Fibroblast of lung (primary cell): ENCODE measurements at regions not wholly inside any gene's neighbourhood (a gene's known extent, or its start where the extent isn't known, plus 50 kb on each side); places are given as distances from the start of the nearest gene placed in this dataset.

ENCODE experiments used
- DNase-seq, 2 donors: peaks; one replicate each; pipeline versions ENCODE4 v3.0.0 to v3.0.0-alpha.2; 2010; ENCODE audit warnings: low read depth in 2 of 2
- H2AFZ ChIP-seq: 2 replicates; pipeline ENCODE4 v1.5.1; 2012; ENCODE audit warnings: low read length, control low read depth, inconsistent platforms
- H3K27ac ChIP-seq: 2 replicates; pipeline ENCODE4 v1.5.1; 2011; ENCODE audit warnings: low read length, control low read depth; ENCODE audit not compliant: insufficient read depth
- H3K27me3 ChIP-seq: 2 replicates; pipeline ENCODE4 v1.5.1; 2011; ENCODE audit warnings: mild to moderate bottlenecking, low read length; ENCODE audit not compliant: control insufficient read depth, insufficient read depth
- H3K36me3 ChIP-seq: 2 replicates; pipeline ENCODE4 v1.5.1; 2011; ENCODE audit warnings: low read length; ENCODE audit not compliant: control insufficient read depth, insufficient read depth
- H3K4me1 ChIP-seq: 2 replicates; pipeline ENCODE4 v1.5.1; 2011; ENCODE audit warnings: low read length; ENCODE audit not compliant: control insufficient read depth, insufficient read depth; ENCODE audit errors: extremely low read depth
- H3K4me2 ChIP-seq: 2 replicates; pipeline ENCODE4 v1.5.1; 2011; ENCODE audit warnings: low read length, control low read depth; ENCODE audit not compliant: insufficient read depth; ENCODE audit errors: extremely low read depth
- H3K4me3 ChIP-seq, 4 experiments: fragments of 200-600 bp in 1 of 4; sonication (generic) in 1 of 4; replicated peaks in 1 of 4; 2 replicates each; pipeline ENCODE4 v1.5.1; 2011 to 2016; ENCODE audit warnings: low read length in 4 of 4, low read depth in 3 of 4, mild to moderate bottlenecking in 3 of 4, control low read depth in 2 of 4, inconsistent platforms in 1 of 4, mixed read lengths in 1 of 4; ENCODE audit not compliant: insufficient read depth in 1 of 4; ENCODE audit errors: control extremely low read depth in 1 of 4
- H3K79me2 ChIP-seq: 2 replicates; pipeline ENCODE4 v1.5.1; 2012; ENCODE audit warnings: mild to moderate bottlenecking, low read length, inconsistent platforms; ENCODE audit not compliant: control insufficient read depth, insufficient read depth
- H3K9ac ChIP-seq: 2 replicates; pipeline ENCODE4 v1.5.1; 2011; ENCODE audit warnings: mild to moderate bottlenecking, low read length, control low read depth; ENCODE audit not compliant: insufficient read depth
- H3K9me3 ChIP-seq: 2 replicates; pipeline ENCODE4 v1.5.1; 2012; ENCODE audit warnings: low read depth, low read length; ENCODE audit not compliant: control insufficient read depth, insufficient read depth
- H4K20me1 ChIP-seq: 2 replicates; pipeline ENCODE4 v1.5.1; 2011; ENCODE audit warnings: low read length; ENCODE audit not compliant: control insufficient read depth, insufficient read depth; ENCODE audit errors: extremely low read depth
- EZH2 ChIP-seq: IDR thresholded peaks from 2 replicates; pipeline ENCODE4 v1.5.1; 2012; ENCODE audit warnings: low read length, control low read depth, mild to moderate bottlenecking; ENCODE audit errors: missing control alignments
- TF ChIP-seq, protein P1 (sequence below), 2 donors: IDR thresholded peaks in 1 of 2; conservative IDR thresholded peaks in 1 of 2; 1 replicate in 1 of 2; 2 replicates in 1 of 2; pipeline ENCODE4 v1.5.1; 2011 to 2012; ENCODE audit warnings: low read length in 2 of 2, control low read depth in 1 of 2, inconsistent platforms in 1 of 2, low read depth in 1 of 2, mild to moderate bottlenecking in 1 of 2

DNA sequence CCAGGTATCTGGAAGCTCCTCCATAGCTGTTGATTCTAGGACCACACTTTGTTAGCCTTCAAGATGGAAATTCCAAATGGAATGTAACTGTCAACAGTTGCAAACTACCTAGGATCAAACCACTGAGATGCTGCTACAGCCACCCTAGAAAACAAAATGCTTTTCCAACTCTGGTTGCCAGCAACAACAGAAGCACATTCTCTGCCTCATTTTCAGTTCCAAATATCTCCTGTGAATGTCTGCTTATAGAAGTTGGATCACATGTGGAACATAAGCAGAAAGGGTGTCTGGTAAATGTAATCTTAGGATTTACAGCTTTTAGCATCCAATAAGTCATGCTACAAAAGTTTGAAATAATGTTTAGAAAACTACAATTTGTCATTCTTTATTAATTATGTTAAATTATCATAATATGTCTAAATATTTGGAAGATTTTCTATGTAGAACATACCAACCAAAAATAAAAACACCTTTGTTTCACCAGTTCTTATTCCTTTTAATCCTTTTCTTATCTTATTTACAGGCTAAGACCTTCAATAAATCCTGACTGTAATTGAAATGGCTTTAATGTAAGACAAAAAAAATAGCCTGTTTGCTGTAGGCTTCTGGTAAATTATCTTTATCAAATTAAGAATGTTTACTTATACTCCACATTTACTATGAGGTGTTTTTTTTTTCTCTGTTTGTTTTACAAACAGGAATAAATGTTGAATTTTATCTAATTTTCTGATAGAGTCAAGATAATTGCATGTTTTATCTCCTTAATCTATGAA is 687.1 kb downstream of the IGSF11 start:
- Histone ChIP-seq H3K9me3 (no peaks in the 10 kb centered on the region), H3K79me2 (no peaks in the 10 kb centered on the region), H3K4me2 (no peak overlapping the region), H2AFZ (no peak overlapping the region), H3K9ac (no peak overlapping the region), H4K20me1 (no peaks in the 10 kb centered on the region), H3K27me3 (no peaks in the 10 kb centered on the region), H3K27ac (no peak overlapping the region), H3K4me3 (no peak overlapping the region), H3K36me3 (no peaks in the 10 kb centered on the region), H3K4me1 (no peaks in the 10 kb centered on the region)
- TF ChIP-seq, protein P1, sequence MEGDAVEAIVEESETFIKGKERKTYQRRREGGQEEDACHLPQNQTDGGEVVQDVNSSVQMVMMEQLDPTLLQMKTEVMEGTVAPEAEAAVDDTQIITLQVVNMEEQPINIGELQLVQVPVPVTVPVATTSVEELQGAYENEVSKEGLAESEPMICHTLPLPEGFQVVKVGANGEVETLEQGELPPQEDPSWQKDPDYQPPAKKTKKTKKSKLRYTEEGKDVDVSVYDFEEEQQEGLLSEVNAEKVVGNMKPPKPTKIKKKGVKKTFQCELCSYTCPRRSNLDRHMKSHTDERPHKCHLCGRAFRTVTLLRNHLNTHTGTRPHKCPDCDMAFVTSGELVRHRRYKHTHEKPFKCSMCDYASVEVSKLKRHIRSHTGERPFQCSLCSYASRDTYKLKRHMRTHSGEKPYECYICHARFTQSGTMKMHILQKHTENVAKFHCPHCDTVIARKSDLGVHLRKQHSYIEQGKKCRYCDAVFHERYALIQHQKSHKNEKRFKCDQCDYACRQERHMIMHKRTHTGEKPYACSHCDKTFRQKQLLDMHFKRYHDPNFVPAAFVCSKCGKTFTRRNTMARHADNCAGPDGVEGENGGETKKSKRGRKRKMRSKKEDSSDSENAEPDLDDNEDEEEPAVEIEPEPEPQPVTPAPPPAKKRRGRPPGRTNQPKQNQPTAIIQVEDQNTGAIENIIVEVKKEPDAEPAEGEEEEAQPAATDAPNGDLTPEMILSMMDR (conservative IDR thresholded peaks at IDR 0.05 in 1 of 2, IDR thresholded peaks at IDR 0.05 in 1 of 2; ENCODE audit: low read depth in 1 of 2, low read length in 2 of 2), result no peak
- no peak for TF ChIP-seq EZH2
- no peak for DNase-seq

DNA sequence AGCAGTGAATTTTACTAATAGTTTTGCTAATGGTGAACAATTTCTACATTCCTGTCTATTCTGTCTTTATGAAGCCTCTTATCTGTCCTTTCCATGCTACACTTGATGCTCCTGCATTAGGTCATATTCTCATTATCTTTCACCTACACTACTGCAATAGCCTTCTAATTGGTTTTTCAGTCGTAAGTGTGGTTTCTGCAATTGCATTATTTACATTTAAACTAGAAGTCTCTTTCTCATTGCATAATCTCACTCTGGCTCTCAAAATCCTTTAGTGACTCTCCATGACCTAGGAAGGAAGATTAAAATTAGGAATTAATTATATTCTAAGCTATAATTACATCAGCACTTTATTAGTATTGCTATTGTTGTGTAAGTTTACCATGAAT is 686.5 kb downstream of the IGSF11 start:
- TF ChIP-seq, protein P1 (conservative IDR thresholded peaks at IDR 0.05 in 1 of 2, IDR thresholded peaks at IDR 0.05 in 1 of 2; ENCODE audit: low read depth in 1 of 2, low read length in 2 of 2), result no peak
- no peak for TF ChIP-seq EZH2
- Histone ChIP-seq H3K79me2 (no peaks in the 10 kb centered on the region), H3K27ac (no peak overlapping the region), H3K9ac (no peak overlapping the region), H4K20me1 (no peaks in the 10 kb centered on the region), H3K9me3 (no peaks in the 10 kb centered on the region), H2AFZ (no peak overlapping the region), H3K36me3 (no peaks in the 10 kb centered on the region), H3K4me1 (no peaks in the 10 kb centered on the region), H3K27me3 (no peaks in the 10 kb centered on the region), H3K4me2 (no peak overlapping the region), H3K4me3 (no peak overlapping the region)
- no peak for DNase-seq

DNA sequence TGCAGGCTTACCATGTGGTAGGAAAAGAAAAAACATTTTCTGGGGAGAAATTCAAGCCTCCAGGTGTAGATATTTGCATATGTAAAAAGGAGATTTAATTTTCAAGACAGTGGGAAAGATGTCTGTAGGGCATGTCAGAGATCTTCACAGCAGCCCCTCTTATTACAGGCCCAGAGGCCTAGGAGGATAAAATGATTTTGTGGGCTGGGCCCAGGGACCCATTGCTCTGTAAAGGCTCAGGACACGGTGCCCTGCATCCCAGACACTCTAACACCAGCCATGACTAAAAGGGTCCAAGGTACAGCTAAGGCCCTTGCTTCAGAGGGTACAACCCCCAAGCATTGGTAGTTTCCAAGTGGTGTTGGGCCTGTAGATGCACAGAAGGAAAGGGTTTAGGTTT is 680.1 kb downstream of the IGSF11 start:
- Histone ChIP-seq H3K9ac (no peak overlapping the region), H3K27me3 (no peaks in the 10 kb centered on the region), H3K4me3 (no peak overlapping the region), H3K36me3 (no peaks in the 10 kb centered on the region), H3K79me2 (no peaks in the 10 kb centered on the region), H2AFZ (no peak overlapping the region), H4K20me1 (no peaks in the 10 kb centered on the region), H3K9me3 (no peaks in the 10 kb centered on the region), H3K4me2 (no peak overlapping the region), H3K27ac (no peak overlapping the region), H3K4me1 (no peaks in the 10 kb centered on the region)
- TF ChIP-seq, protein P1 (conservative IDR thresholded peaks at IDR 0.05 in 1 of 2, IDR thresholded peaks at IDR 0.05 in 1 of 2; ENCODE audit: low read depth in 1 of 2, low read length in 2 of 2), result no peak
- no peak for TF ChIP-seq EZH2
- no peak for DNase-seq
